Ovary (tissue), 3 donors: ENCODE measurements at regions not wholly inside any gene's neighbourhood (a gene's known extent, or its start where the extent isn't known, plus 50 kb on each side); places are given as distances from the start of the nearest gene placed in this dataset.

Experiments used
- CTCF ChIP-seq, 3 donors: fragments of 450-650 bp in 2 of 3; fragments of 200-600 bp in 1 of 3; IDR thresholded peaks; one replicate each; pipeline versions ENCODE4 v1.5.1 to v1.8.0; 2016 to 2022; ENCODE audit warnings: antibody characterized with exemption in 3 of 3, mild to moderate bottlenecking in 1 of 3
- EP300 ChIP-seq: sonication (generic); formaldehyde crosslinking; IDR thresholded peaks from one replicate; pipeline ENCODE4 v1.6.1; 2017; ENCODE audit warnings: antibody characterized with exemption
- donor health status: DM: no; HTN: no; CAD: no.

GRCh38 chr5:126280343-126280742, 142.9 kb upstream of the GRAMD2B start:
- TF ChIP-seq CTCF (IDR thresholded peaks at IDR 0.05), result no peak
- TF ChIP-seq EP300, result no peak
